ENCODE measurements at regions not wholly inside any gene's neighbourhood (a gene's known extent, or its start where the extent isn't known, plus 50 kb on each side); places are given as distances from the start of the nearest gene placed in this dataset.

- no peak for DNase-seq
These were observed 578.5 kb downstream of the BUD13 start for GRCh38 chr11:116194156-116194904.

DNA sequence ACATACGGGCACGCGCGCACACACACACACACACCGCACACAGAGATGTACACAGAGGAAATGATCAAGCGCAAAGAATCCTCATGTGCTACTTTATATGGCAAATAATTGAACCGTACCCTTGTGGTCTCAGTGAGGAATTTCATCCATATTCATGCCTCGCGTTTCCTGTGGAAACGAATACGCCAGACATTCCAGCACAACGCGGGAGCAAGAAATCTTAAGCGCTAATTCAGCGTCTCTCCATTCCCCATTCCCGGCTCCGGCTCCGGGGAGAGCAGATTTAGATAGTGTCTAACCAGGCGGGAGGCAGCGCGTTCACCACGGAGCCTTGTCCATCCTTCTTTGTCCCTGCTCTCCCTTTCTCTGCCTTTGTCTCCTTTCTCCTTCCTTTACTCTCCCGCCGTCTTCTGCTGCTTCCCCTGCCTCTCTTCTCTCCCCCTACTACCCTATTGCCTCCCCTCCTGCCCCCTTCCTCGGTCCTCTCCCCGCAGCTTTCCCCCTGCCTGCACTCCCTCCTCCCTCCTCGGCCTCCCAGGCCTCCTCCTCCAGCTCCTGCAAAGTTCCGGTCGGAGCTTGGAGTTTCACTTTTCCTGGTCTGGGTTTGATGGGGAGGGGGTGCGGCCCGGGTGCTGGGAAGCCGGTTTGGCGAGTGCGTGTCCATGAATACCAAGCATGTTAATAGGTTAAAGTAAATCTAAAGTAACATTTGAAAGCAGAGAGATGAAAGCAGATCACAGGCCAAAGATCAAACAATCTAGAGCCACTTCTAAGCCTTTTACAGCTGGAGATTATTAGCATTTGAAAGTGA, 579.3 kb downstream of the BUD13 start:
- no peak for DNase-seq

DNA sequence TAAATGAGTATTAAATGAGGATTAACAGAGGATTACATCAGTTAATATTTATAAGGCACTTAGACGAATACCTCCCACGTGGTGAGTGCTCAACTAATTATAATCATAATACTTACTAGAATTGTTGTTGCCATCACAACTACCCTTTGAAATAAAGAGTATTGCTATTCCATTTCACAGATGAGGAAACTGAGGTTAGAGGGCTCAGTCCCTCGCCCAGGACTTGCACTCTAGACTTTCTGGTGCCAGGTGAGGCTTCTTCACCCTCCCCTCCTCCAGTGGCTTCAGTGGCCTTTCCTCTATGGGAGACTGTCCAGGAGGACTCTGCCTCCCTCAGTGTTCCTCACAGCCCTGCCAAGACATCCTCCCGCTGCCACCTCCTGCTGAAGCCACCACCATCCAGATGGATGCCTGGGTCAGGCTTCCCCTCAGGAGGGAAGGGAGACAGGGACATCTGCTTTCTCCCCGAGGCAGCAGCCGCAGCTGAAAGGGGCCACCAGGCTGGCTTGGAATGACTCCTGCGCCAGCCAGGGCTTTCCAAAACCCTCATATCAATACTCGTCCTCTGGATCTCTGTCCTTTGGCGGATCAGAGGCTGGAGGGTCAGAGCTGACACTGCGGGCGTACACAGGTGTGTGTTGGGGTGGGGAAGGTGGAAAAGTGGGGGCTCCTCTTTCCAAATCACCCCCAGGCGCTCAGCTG, 580.1 kb downstream of the BUD13 start:
- no peak for DNase-seq

DNA sequence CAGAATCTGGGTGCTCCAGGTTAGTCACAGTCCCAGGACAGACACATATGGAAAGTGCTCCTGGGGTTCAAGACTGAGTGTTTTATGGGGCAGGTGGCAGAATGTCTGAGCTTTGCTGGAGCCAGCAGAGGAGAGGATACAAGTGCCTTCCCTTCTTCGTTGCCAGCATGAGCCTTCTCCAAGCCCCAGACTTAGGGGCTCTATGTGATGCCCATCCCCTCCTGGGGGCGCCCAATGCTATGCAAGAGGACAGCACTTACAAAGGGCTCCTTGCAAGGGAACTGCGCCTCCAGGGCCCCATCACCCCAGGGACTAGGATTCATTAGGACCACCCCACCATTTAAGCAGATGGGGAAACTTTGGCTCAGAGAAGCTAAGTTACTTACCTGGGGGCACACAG, 581.9 kb downstream of the BUD13 start:
- DNase-seq: no peak

GRCh38 chr11:116189408-116190170, 583.2 kb downstream of the BUD13 start:
- DNase-seq: no peak

DNA sequence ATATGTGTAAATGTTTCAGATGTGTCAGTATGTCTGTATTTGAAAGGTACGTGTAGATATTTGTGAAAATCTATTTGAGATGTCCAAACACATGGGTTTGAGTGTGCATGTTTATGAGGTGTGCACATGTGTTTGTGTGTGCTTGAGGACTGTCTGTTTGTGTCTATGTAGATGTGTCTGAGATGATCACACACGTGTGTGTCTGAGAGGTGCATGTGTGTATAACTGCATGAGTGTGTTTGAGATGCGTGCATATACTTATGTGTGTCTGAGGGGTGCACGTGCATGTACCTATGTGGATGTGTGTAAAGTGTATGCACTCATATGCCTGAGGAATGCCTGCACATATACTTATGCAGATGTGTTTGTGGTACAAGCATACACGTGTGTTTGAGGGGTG, 584.4 kb downstream of the BUD13 start:
- no peak for DNase-seq

DNA sequence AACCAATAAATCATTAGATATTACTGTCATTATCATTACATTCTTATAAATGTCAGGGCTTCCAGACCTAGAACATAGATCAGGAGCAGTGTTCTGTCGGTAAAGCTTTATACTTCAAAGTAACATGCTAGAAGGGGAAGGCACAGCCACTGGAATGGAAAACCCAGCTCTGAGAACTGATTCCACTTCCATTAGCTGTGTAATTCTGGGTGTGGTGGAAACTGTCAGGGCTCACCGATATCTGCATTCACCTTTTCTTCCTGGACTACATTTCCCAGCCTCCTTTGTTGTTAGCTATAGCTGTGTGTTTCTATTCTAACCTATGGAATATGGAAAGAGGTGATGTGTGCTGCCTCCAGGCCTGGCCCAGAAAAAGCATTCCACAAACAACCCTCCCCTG, 585.8 kb downstream of the BUD13 start:
- no peak for DNase-seq

- no peak for DNase-seq
These were observed 587.2 kb downstream of the BUD13 start for GRCh38 chr11:116185551-116185950.

- no peak for DNase-seq
These were observed 588.0 kb downstream of the BUD13 start for GRCh38 chr11:116184763-116185162.

- no peak for DNase-seq
These were observed 590.3 kb downstream of the BUD13 start for GRCh38 chr11:116182356-116182966.

- no peak for DNase-seq
These were observed 591.8 kb downstream of the BUD13 start for GRCh38 chr11:116180806-116181600.

- no peak for DNase-seq
These were observed 593.4 kb downstream of the BUD13 start for GRCh38 chr11:116179401-116179800.

- DNase-seq: no peak
These were observed 595.1 kb downstream of the BUD13 start for GRCh38 chr11:116177521-116178210.

- peak; percentile 19 for DNase-seq
These were observed 596.2 kb downstream of the BUD13 start for GRCh38 chr11:116176484-116177005.

DNA sequence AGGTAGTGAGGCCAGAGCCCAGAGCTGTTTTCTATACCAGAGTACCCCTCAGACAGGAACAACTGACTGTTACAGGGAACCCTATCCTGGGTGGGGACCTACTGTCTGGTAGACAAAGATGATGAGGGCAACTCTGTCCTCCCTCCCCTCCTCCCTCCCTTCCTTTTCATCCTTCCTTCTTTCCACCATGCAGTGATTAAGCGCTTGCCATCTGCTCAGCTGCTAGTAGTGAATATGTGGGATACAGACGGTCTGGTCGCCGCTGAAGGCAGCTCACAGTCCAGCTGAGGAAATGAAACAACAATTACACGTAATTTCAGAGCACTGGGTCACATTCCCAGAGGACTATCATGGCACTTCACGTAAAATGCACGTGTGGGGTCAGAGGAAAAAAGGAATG, 597.1 kb downstream of the BUD13 start:
- no peak for DNase-seq

GRCh38 chr11:116173941-116174911, 598.6 kb downstream of the BUD13 start:
- DNase-seq: no peak

- no peak for DNase-seq
These were observed 599.3 kb downstream of the BUD13 start for GRCh38 chr11:116173506-116173905.

- DNase-seq: no peak
These were observed 599.9 kb downstream of the BUD13 start for GRCh38 chr11:116172851-116173250.

DNA sequence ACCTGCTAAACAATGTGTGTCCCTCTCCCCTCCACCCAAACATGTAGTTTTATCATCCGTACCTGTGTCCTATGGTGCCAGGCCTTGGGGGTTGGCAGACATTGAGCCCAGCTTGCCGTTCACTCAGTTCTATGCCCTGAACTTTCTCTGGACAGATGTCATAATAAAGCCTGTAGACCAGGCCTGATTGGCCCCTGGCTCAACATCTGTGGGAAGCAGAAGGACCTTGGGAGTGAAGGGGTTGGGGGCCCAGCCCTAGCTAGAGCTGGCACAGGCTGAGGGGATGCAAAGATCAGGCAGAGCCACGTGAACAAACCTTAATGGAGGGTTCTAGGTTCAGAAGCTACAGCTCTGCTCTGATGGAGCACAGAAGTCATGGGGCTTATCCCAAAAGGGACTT, 600.6 kb downstream of the BUD13 start:
- no peak for DNase-seq
